HS-27A (cell line): ENCODE measurements at regions not wholly inside any gene's neighbourhood (a gene's known extent, or its start where the extent isn't known, plus 50 kb on each side); places are given as distances from the start of the nearest gene placed in this dataset.
"Not testable (repeated sequence)": the region's sequence is repeated elsewhere in the genome, so short reads cannot be mapped to it uniquely, and the experiment has no call there.

Experiments used
- DNase-seq: peaks from one replicate; pipeline ENCODE4 v3.0.0-alpha.2; 2012; ENCODE audit warnings: low read depth, missing footprints

DNA sequence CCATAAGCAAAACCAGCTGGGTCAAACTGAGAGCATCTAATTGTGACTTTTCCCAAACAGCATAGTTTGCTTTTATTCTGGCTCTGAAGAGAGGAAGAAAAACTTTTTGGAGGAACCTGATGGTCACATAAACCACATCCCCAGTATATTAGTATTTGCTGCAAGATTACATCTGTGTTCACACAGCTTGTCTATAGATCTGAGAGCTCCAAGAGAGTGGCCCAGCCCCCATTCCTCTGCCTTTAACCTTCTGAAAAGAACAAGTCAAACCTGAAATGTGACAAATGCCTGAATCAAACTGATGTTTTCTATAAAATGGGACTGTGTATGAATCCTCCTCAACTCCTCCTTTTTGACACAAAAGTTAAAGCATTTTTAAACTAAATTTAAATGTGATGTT is 435.2 kb downstream of the ZNF479 start:
- DNase-seq = not testable (repeated sequence)

DNA sequence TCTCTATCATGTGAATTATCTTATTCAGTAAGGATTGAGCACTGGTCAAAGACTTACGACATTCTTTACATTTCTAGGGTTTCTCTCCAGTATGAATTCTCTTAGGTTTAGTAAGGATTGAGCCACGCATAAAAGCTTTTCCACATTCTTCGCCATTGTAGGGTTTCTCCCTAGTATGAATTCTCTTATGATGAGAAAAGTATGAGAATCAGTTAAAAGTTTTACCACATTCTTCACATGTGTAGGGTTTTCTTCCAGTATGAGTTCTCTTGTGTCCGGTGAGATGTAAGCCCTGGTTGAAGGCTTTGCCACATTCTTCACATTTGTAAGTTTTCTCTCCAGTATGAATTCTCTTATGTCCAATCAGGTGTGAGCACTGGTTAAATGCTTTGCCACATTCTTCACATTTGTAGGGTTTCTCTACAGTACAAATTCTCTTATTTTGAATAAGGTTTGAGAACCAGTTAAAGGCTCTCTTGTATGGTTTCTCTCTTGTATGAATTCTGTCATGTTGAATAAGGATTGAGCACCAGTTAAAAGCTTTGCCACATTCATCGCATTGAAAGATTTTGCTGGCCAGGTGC is 445.9 kb downstream of the ZNF479 start:
- DNase-seq = no peak

DNA sequence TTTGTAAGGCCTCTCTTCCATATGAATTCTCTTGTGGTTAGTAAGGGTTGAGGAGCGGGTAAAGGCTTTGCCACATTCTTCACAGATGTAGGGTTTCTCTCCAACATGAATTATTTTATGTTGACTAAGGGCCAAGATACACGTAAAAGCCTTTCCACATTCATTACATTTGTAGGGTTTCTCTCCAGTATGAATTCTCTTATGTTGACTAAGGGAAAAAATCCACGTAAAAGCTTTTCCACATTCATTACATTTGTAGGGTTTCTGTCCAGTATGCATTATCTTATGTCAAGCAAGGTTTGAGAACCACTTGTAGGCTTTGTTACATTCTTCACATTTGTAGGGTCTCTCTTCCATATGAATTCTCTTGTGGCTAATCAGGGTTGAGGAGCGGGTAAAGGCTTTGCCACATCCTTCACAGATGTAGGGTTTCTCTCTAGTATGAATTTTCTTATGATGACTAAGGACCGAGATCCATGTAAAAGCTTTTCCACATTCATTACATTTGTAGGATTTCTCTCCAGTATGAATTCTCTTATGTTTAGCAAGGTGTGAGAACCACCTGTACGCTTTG is 493.0 kb downstream of the ZNF479 start:
- no peak for DNase-seq

DNA sequence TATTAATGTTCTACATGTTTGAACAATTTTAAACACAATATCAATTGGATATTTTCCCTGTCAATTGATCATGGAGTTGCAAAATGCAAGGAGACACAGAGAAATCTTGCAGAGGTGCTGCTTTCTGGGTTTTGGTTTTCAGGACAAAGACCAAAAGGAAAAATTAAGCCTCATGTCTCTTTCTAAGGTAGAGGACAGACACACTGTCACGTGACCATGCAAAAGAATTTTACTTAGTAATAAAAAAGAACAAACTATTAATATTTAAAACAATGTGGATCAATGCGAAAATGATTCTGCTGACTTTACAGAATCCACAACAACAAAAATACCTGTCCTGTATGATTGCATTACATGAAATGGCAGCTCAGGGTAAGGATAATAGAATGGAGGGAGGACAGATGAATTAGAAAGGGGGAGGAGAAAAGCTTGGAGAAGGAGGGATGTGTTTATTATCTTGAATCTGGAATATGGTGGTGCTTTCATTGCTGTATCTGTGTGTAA is 493.7 kb upstream of the NUPR2 start:
- no peak for DNase-seq

DNA sequence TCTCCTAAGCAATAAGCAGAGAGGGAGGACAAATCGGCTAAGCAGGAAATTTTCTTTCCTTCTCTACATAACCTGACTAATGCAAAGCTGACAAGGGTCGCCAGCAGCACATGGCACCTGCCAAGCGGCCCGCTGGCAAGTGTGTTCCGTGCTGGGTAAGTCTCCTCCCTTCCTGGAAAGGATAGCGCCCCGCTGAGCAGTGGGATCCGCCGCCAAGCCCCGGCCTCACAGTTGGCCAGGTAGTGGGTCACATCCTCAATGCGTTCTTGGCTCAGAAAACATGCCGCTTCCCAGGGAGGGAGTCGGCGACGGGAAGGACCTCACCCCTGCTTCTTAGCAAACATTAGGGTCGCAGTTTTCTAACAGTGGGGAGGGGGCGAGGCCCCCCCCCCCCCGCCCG is 488.9 kb upstream of the NUPR2 start:
- DNase-seq = no peak

DNA sequence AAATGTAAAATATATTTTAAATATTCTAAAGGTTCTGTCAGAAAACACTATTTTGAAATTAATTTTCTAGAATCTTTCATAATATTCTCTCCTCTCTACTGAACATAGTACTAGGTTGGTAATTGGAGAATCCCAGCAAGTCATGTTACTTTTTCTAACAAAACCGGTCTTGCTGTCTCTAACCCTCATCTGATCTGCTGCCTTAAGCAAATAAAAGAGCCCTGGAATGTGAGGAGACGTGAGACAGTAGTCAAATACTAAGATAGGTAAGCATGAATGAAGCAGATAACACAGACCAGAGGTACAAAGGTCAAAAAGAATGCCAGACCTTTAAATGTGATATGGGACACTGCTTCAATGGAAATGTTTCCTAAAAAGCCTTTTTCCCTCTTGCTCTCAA is 462.4 kb upstream of the NUPR2 start:
- no peak for DNase-seq

DNA sequence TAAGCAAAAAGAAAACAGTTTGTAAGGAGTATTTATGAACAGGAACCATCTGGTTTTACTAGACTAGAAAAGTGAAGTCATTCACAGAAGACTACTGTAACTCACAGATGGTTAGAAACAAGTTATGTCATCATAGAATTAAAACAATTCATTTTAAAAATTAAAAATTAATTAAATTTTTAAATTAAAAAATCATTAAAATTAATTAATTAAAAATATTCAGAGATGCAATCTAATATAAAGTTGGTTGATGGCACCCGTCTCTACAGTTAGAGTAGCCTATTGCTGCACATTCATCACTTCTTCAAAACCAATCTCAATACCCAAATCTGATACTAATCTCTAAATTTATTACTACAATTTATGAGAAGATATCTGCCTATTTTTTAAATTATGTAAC is 454.8 kb upstream of the NUPR2 start:
- DNase-seq = no peak

DNA sequence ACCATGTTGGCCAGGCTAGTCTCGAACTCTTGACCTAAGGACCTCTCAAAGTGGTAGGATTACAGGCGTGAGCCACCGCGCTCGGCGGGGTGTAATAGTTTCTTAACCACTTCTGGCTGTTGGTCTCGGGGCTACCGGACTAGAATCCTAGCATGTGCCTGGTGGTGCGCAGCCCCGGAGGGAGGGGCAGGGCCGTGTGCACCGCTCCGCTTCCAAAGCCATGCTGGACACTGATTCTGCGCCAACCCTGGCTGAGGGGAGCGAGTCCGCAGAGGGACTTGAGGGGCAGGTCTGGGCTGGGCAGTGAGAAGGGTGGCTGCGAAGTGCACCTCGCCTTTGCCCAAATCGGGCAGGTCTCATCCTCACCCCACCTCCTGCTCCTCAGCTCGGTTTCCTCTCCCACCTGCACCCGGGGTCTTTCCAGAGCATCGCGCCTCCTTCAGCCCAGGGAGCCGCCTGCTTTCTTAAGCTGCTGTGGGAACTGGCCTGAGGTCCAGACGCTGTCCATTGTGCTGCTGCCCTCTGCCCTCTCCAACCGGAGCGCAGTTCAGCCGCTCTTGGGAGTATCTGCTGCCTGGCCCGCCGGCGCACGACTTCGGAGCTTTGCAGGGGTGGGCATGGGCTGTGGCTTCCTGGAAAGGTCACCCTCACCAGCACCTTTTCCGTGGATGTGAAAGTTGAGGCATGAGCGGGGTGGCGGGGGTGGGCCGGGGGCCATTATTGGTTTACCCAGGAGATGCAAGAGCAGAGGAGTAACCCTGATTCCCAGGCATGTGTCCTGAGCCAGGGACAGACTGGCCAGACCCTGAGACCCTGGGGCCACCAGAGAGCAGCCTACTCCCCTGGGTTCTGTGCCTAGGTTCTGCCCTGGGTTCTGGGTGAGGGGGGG is 422.6 kb upstream of the NUPR2 start:
- DNase-seq = no peak

DNA sequence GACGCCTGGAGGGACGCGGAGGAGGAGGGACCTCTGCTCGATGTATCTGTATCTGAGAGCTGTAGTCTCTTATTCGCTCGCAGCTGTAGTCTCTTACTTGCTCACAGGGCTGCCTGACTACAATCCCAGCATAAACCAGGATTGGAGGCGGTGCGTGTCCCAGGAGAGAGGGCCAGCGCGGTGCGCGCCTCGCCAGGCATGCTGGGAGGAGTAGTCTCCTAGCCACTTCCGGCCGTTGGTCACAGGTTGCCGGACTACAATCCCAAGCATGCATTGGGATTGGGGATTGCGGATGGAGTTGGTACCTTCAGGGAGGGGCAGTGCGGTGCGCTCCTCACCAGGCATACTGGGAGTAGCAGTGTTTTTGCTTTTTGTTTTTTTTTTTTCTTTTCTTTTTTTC is 421.7 kb upstream of the NUPR2 start:
- no peak for DNase-seq

DNA sequence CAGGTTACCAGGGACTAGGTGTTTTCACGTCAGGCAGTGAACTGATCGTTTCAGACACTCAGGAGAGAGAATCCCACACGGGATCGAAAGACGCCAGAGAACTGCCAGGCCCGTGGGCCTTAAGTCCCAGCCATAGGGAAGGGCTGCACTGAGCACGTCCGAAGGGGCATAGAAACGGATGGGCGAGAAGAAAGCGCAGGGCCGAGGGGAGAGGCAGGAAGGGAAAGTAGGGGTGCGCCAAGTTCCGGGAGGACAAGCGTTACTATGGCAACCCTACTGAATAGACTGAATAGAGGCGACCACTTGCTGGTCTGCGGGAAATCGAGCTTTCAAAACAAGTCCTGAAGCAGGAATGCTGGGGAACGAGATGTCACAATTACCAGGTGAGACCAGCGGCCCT is 421.3 kb upstream of the NUPR2 start:
- DNase-seq = no peak

DNA sequence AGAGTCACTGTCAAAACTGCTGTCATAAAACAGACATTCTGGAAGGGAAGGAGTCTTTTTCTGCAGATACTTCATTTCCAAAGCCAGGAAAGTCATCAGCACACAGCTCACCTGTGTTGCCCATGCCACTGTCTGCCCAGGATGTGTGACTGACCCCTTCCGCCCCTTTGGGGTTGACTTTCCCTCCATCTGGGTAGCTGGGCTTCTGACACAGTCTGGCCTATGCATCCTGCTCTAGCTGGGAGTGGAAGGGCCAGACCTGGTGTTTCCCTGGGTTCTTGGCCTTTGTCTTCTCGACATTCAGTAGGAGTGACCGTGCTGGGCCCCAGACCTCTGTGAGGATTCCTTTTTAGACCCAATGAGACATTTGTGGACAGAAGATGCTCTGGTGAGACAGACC is 378.9 kb upstream of the NUPR2 start:
- DNase-seq = no peak

DNA sequence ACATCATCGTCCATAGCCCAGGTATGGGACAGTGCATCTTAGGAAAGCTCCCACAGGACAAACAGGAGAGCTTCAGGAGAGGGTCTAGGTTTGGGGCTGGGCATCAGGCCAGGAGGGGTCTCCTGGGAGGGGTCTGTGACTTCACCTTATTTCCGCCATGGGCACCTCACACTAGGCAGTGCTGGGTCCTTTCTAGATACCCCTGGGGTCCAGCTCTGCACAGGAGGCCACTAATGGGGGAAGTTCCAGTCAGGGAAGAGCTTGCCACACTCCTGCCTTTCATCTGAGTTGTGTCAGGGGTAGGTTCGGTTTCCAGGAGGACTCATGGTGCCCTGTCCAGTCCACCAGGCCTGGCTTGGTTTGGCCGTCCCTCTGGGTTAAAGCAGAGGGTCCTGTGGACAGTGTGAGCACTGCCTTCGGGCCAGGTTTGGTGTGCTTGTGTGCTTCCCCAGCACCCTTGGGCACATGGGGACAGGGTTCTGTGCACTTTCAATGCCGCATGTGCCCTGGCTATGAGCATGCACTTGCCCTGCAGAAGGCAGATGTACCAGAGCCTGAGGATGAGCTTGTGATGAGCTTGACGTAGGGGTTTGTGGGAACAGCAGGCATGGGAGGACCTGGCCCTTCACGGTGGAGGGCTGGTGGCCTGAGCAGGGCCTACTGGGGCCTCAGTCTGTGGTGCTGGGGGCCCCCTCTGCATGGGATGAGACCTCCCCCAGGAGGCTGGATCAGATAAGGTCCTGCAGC is 377.7 kb upstream of the NUPR2 start:
- no peak for DNase-seq

DNA sequence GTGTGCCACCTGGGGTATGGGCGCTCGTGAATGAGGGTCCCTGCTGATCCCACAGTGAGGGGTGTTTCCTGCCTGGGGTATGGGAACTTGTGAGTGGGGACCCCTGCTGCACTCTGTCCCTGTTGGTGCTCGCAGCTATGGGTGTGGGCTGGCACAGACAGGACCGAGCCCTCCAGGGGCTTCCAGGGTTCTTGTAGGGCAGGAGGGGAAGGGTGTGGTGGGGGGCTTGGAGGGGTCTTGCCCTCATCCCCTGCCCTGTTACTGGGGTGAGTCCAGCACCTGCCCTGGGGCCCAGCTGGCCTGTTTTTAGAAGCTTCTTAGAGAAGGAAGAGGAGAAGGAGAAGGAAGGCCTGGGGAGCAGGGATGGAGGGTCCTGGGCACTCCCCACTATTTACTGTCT is 377.0 kb upstream of the NUPR2 start:
- no peak for DNase-seq

DNA sequence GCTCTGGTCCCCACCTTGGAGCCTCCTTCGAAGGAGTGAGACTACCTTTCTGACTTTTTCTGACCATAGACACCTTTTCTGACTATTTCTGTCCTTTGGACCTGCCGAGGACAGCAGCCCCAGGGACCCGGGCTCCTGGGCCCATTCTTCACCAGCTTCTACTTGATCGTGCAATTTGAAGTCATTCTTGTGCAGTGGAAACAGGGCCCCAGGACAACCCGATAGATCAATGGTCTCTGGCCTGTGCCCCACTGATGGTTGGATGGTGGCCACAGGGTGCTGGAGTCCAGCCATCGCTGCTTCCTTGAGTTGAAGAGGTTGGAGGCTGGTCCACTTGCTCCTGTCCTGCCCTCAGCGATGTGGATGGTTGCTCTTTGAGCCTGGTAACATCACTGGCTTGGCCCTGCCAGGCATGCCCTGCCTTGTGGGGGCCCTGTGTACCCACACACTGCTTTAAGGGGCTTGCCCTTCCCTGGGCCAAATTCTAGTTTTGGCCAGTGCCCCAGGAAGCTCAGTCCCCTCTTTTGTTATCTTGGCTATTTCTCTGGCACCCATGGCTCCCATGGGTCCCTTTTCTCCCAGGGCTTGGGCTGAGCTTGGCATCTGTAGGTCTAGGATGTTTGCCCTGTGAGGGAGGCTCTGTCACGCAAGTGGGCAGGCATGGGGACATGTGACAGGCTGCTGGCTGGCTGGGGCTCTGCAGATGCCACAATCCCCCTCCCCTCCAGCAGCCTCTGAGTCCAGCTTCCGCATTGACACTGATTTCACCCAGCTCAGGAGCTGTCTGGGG is 375.6 kb upstream of the NUPR2 start:
- no peak for DNase-seq

DNA sequence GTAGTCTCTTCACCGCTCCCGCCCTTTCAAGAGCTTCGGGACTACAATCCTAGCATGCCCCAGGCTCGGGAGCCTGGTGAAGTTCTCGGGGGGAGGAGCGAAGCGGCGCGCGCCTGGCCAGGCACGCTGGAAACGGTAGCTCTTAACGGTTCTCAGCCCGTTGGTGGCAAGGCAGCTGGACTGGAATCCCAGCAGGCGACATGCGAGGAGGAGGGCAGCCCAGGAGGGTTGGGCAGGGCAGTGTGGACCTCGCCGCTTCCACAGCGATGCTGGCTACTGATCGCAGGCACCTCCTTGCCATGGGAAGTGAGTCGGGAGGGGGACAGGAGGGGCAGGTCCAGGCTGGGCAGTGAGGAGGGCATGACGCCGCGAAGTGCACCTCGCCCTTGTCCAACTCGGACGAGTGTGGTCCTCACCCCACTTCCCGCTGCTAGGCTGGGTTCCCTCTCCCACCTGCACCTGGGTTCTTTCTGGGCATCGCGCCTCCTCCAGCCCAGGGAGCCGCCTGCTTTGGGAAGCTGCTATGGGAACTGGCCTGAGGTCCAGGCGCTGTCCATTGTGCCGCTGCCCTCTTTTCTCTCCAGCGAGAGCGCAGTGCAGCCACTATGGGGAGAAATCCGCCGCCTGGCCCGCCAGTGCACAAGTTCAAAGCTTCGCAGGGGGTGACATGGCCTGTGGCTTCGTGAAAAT is 367.8 kb upstream of the NUPR2 start:
- DNase-seq = no peak

DNA sequence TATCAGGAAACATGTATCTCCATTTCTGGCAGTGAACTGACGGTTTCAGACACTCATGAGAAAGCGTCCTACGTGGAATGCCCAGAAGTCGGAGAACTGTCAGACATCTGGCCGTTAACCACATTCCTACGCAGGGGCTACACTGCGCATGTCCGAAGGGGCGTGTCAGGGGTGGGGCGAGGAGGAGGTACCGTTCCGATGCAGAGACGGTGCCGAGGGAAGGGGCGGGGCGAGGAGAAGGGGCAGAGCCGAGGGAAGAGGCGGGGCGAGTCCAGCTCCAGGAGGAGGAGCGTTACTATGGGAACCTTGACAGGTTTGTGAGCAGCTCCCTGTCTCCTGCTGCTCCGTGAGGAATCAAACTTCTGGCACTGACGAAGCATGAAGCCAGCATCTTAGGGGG is 366.9 kb upstream of the NUPR2 start:
- DNase-seq = no peak

DNA sequence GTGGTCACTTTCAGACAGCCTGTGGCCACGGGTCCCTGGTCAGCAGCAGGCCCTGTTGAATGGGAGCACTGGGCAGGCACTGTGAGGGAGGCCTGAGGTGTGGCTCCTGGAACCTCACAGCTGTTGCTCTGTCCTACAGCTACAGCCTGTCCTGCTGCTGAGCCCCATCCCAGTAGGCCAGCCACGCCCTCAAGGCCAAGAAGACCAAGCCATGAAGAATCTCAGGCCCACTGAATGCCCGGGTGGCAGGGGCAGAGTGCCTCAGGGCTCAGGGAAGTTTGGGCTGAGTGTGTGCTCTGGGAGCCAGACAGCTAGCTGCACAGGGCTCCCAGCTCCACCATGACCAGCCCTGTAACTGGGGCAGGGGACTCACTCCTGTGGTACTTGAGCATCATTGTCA is 363.5 kb upstream of the NUPR2 start:
- no peak for DNase-seq

DNA sequence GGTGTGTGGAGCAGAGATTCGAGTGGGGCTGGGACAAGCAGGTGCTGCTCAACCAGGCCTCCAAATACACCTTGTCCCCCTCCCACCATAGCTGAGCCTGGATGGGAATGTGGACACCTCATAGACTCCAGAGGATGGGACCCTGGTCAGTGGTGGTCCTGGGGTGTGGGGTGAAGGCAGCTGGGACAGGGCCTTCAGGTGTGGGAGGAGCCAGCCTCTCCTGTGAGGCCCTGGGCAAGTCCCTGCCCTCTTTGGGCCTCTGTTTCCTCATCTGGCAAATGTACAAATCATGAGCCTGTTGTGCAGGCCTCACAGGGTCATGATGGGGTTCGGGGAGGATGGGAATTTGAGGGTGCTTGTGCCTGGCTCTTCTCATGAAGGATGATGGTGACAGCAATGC is 362.9 kb upstream of the NUPR2 start:
- no peak for DNase-seq

DNA sequence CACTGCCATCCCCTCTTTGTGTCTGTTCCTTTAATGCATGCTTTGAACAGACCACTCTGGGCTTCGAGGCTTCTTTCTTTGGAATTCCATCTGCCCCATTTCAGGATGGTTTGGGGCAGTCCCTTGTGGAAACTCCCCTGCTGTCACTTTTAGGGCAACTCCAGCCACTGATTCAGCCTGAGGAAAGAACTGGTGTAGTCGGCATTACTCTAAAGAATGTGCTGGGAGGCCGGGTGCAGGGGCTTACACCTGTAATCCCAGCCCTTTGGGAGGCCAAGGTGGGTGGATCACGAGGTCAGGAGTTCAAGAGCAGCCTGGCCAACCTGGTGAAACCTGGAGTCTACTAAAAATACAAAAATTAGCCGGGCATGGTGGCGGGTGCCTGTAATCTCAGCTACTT is 358.1 kb upstream of the NUPR2 start:
- no peak for DNase-seq

DNA sequence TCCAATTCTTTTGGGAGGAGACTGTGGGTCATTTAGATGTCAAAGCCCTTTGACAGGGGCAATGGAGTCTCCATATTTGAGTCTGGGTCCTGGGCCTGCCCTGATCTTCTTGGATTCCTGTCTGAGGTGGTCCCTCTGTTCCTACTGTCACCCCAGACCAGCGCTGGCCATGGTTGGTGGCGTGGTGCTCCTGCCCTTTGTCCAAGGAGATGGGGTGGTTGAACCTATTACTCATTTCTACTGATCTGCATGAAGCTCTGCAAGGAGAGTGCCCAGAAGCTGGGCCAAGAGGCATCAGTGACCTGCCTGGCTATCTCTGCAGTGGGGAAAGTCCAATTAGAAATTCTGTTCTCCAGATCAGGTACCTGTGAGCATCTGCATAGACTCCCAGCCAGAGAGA is 355.6 kb upstream of the NUPR2 start:
- DNase-seq = no peak
